Choroid plexus epithelial cell (primary cell): ENCODE measurements at regions not wholly inside any gene's neighbourhood (a gene's known extent, or its start where the extent isn't known, plus 50 kb on each side); places are given as distances from the start of the nearest gene placed in this dataset.

Source experiments
- DNase-seq: peaks from one replicate; pipeline ENCODE4 v3.0.0-alpha.2; 2010; ENCODE audit warnings: low read depth
- H3K4me3 ChIP-seq: 2 replicates; pipeline ENCODE4 v1.5.1; 2011; ENCODE audit warnings: low read depth, mild to moderate bottlenecking, control low read depth, low read length, moderate library complexity
- CTCF ChIP-seq: conservative IDR thresholded peaks from 2 replicates; pipeline ENCODE4 v1.5.1; 2011; ENCODE audit warnings: low read depth, mild to moderate bottlenecking, control low read depth, inconsistent platforms, low read length, moderate library complexity

GRCh38 chr14:44833376-44834060 is 128.2 kb downstream of the KLHL28 start:
- no peak for TF ChIP-seq CTCF
- peak; percentile 1 for DNase-seq
- H3K4me3 ChIP-seq: no peak overlapping the region

DNA sequence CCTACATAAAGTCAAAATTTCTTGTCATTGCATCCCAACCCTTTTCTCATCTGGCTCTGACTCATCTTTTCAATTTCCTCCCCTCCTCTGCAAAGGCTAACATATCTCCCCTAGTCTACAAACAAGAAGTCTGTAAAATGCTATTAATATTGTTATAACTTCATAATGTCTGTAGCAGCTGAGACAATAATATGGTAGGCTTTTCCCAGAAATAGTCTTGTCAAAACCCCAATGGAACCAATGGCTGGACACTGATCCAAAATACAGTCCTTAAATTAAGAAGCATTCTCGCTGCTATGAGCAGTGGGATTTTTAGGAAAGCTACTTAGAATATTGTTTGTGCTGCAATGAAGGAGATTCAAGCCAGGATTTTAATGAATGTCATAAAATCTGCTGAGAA is 131.4 kb downstream of the KLHL28 start:
- H3K4me3 ChIP-seq: no peak overlapping the region
- no peak for DNase-seq
- no peak for TF ChIP-seq CTCF

GRCh38 chr14:44829021-44829420 is 132.7 kb downstream of the KLHL28 start:
- no peak overlapping the region for H3K4me3 ChIP-seq
- no peak for TF ChIP-seq CTCF
- DNase-seq: no peak

DNA sequence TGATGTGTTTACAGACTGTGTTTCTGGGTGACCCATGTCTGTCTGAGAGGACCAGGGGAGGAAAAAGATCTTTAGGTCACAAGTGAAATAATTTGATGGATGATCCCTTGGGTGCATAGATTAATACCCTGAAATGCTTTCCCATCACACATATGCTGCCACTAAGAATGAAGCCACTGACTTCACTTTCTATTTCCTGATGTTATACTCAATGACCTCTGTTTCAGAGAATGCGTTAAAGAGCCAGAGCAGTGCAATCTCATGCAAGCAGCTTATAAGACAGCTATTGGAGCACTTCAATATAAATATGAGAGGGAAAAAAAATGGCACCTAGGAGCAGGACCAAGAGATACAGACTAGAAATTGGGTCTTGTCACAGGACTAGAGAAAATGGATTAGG is 133.7 kb downstream of the KLHL28 start:
- no peak overlapping the region for H3K4me3 ChIP-seq
- TF ChIP-seq CTCF: no peak
- DNase-seq: no peak

DNA sequence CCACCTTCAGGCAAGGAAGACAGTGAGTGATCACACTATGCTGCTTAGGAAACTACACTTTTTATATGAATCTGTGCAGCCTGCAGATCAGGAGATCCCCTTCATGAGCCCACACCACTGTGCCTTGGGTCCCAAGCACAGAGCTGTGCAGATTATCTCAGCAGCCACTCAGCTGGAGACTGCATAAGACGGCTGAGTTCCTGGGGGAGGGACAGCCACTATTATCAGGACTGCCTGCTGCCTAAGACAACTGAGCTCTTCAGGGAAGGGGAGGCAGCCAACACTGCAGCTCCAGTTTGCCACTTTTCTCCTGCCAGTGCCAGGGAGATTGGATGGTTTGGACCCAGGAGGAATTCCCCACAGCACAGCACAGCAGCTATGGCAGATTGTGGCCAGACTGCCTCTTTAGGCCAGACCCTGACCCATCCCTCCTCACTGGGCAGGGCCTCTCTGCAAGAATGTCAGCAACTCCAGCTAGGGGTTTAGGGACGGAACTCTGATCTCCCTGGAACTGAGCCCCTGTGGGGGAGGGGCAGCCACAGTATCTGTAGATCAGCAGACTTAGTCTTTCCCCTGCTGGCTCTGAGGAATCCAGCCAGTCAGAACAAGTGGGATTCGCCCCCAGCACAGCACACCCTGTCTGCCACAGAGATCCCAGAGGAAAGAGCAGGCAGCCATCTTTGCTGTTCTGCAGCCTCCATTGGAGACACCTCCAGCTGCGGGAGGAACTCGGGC is 141.3 kb downstream of the KLHL28 start:
- H3K4me3 ChIP-seq: no peak overlapping the region
- no peak for TF ChIP-seq CTCF
- no peak for DNase-seq

GRCh38 chr14:44814196-44814595 is 147.6 kb downstream of the KLHL28 start:
- no peak for DNase-seq

More at GRCh38 chr14:44814196-44814595, 147.6 kb downstream of the KLHL28 start:
- no peak overlapping the region for H3K4me3 ChIP-seq
- no peak for TF ChIP-seq CTCF
